ENCODE measurements at regions not wholly inside any gene's neighbourhood (a gene's known extent, or its start where the extent isn't known, plus 50 kb on each side); places are given as distances from the start of the nearest gene placed in this dataset.

DNA sequence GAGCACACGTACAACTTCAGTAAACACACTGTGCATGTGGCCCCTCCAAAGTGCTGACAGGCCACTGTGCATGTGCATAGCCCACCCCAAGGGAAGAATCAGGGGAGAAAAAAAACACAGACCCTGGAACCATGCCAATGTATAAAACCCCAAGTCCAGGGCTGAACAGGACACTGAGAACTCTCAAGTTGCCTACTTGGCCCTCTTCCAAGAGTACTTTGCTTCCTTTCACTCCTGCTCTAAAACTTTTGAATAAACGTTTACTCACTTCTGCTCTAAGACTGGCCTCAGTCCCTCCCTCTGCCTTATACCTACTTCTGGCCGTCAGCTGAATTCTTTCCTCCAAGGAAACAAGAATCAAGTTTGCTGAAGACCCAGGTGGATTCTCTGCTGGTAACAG, 77.7 kb upstream of the NFIB start:
- TF ChIP-seq SIN3A (IDR thresholded peaks at IDR 0.05; ENCODE audit: borderline replicate concordance, insufficient read depth, low read length) (no peak), TAF1 (IDR thresholded peaks at IDR 0.05; ENCODE audit: borderline replicate concordance, insufficient read depth, low read length) (no peak), POLR2AphosphoS5 (IDR thresholded peaks at IDR 0.05; ENCODE audit: low read depth, low read length) (no peak), FOXP2 (optimal IDR thresholded peaks at IDR 0.05; ENCODE audit: borderline replicate concordance, extremely low read depth, extremely low read length, insufficient read depth) (no peak)
- TF ChIP-seq, protein P1, sequence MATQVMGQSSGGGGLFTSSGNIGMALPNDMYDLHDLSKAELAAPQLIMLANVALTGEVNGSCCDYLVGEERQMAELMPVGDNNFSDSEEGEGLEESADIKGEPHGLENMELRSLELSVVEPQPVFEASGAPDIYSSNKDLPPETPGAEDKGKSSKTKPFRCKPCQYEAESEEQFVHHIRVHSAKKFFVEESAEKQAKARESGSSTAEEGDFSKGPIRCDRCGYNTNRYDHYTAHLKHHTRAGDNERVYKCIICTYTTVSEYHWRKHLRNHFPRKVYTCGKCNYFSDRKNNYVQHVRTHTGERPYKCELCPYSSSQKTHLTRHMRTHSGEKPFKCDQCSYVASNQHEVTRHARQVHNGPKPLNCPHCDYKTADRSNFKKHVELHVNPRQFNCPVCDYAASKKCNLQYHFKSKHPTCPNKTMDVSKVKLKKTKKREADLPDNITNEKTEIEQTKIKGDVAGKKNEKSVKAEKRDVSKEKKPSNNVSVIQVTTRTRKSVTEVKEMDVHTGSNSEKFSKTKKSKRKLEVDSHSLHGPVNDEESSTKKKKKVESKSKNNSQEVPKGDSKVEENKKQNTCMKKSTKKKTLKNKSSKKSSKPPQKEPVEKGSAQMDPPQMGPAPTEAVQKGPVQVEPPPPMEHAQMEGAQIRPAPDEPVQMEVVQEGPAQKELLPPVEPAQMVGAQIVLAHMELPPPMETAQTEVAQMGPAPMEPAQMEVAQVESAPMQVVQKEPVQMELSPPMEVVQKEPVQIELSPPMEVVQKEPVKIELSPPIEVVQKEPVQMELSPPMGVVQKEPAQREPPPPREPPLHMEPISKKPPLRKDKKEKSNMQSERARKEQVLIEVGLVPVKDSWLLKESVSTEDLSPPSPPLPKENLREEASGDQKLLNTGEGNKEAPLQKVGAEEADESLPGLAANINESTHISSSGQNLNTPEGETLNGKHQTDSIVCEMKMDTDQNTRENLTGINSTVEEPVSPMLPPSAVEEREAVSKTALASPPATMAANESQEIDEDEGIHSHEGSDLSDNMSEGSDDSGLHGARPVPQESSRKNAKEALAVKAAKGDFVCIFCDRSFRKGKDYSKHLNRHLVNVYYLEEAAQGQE (IDR thresholded peaks at IDR 0.05; ENCODE audit: insufficient read depth in 1 of 2, low read depth in 2 of 2, low read length in 2 of 2): no peak
